Testis (tissue), 2 donors: ENCODE measurements at regions not wholly inside any gene's neighbourhood (a gene's known extent, or its start where the extent isn't known, plus 50 kb on each side); places are given as distances from the start of the nearest gene placed in this dataset.

Source experiments
- DNase-seq: peaks from one replicate; pipeline ENCODE4 v3.0.0-alpha.2; 2019
- H3K27ac ChIP-seq, 2 donors: fragments of 200-600 bp; sonication (generic); one replicate each; pipeline ENCODE4 v1.5.1; 2019
- H3K27me3 ChIP-seq: fragments of 200-600 bp; sonication (generic); one replicate; pipeline ENCODE4 v1.5.1; 2019
- H3K36me3 ChIP-seq: fragments of 200-600 bp; sonication (generic); one replicate; pipeline ENCODE4 v1.5.1; 2017; ENCODE audit warnings: low read depth; ENCODE audit errors: missing control alignments
- H3K4me1 ChIP-seq: fragments of 200-600 bp; sonication (generic); one replicate; pipeline ENCODE4 v1.5.1; 2019
- H3K4me3 ChIP-seq, 2 donors: fragments of 200-600 bp; sonication (generic); one replicate each; pipeline ENCODE4 v1.5.1; 2017 to 2019
- H3K9me3 ChIP-seq: fragments of 200-600 bp; sonication (generic); one replicate; pipeline ENCODE4 v1.5.1; 2017
- POLR2A ChIP-seq: fragments of 450-650 bp; IDR thresholded peaks from one replicate; pipeline ENCODE4 v1.6.1; 2017; ENCODE audit warnings: antibody characterized with exemption, mild to moderate bottlenecking, moderate library complexity
- WGBS, 2 donors: methylation state at CpG; one replicate each; pipeline ENCODE4 v1.1.5; 2018; 5-methylcytosine and 5-hydroxymethylcytosine counted together
- intact Hi-C: fragments of 100-400 bp; cut with DNase I; formaldehyde crosslinking; loops from one replicate; pipeline ENCODE4 v1.15.1; 2023; ENCODE audit warnings: low total_unique reads
- TF ChIP-seq, protein P1 (sequence below), 3 experiments: fragments of 450-650 bp in 2 of 3; fragments of 200-600 bp in 1 of 3; sonication (generic) in 1 of 3; IDR thresholded peaks; one replicate each; pipeline ENCODE4 v1.5.1; 2016 to 2019; ENCODE audit warnings: antibody characterized with exemption in 3 of 3, mild to moderate bottlenecking in 2 of 3, moderate library complexity in 1 of 3

DNA sequence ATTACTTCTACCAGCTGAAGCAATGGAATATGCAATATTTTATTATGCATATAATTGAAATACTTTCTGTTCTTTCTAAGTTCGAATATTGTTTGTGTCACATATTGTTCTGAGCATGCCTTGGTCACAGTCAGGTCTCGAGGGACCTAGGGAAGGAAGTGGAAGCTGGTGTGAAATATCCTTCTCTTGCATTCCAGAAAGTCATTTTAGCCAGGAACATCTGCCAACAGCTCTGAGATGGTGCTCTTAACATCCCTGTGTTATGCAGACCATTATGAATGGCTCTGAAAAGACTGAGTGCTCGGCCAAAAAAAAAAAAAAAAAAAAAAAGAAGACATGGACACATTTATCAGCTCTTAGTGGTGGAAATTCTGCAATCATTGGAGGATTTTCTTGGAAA lies 132.7 kb upstream of the JAG1 start:
- no peaks in the 10 kb centered on the region for H3K27me3 ChIP-seq
- no peaks in the 10 kb centered on the region for H3K36me3 ChIP-seq
- H3K27ac ChIP-seq, result peak overlapping the region in 1 of 2 donors; percentile 67
- H3K4me3 ChIP-seq, result no peak overlapping the region
- H3K9me3 ChIP-seq, result no peaks in the 10 kb centered on the region
- no peaks in the 10 kb centered on the region for H3K4me1 ChIP-seq
- no peak for TF ChIP-seq POLR2A
- TF ChIP-seq, protein P1, sequence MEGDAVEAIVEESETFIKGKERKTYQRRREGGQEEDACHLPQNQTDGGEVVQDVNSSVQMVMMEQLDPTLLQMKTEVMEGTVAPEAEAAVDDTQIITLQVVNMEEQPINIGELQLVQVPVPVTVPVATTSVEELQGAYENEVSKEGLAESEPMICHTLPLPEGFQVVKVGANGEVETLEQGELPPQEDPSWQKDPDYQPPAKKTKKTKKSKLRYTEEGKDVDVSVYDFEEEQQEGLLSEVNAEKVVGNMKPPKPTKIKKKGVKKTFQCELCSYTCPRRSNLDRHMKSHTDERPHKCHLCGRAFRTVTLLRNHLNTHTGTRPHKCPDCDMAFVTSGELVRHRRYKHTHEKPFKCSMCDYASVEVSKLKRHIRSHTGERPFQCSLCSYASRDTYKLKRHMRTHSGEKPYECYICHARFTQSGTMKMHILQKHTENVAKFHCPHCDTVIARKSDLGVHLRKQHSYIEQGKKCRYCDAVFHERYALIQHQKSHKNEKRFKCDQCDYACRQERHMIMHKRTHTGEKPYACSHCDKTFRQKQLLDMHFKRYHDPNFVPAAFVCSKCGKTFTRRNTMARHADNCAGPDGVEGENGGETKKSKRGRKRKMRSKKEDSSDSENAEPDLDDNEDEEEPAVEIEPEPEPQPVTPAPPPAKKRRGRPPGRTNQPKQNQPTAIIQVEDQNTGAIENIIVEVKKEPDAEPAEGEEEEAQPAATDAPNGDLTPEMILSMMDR (IDR thresholded peaks at IDR 0.05), result no peak
- WGBS, 2 donors, result 33 to 36% methylated on average over 3 of the region's 3 CpGs
- intact Hi-C loops, result no loop called here
- DNase-seq, result no peak

DNA sequence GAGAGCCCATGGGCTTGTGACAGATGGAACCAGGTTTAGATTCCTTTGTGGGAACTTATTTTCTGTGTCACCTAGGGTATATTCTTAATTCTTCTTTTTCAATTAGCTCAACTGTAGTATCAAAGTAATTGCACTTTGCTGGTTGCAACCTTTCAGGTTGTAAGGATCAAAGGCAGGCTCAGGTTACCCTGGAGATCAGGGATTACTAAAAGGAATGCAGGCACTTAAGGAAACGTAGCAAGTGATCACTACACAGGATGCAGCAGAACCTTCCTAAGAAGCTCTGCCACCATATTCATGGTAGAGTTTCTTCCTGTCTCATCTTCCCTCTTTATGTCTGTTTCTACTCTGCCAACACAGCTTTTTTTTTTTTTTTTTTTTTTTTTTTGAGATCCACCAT lies 133.2 kb upstream of the JAG1 start:
- no peak for DNase-seq
- Histone ChIP-seq H3K27me3 (no peaks in the 10 kb centered on the region), H3K9me3 (no peaks in the 10 kb centered on the region), H3K4me3 (no peak overlapping the region), H3K36me3 (no peaks in the 10 kb centered on the region), H3K4me1 (no peaks in the 10 kb centered on the region), H3K27ac (no peak overlapping the region)
- 59 to 60% methylated on average over 1 of the region's 1 CpG for WGBS, 2 donors
- TF ChIP-seq, protein P1 (IDR thresholded peaks at IDR 0.05), result no peak
- no peak for TF ChIP-seq POLR2A
- intact Hi-C loops, result no loop called here

DNA sequence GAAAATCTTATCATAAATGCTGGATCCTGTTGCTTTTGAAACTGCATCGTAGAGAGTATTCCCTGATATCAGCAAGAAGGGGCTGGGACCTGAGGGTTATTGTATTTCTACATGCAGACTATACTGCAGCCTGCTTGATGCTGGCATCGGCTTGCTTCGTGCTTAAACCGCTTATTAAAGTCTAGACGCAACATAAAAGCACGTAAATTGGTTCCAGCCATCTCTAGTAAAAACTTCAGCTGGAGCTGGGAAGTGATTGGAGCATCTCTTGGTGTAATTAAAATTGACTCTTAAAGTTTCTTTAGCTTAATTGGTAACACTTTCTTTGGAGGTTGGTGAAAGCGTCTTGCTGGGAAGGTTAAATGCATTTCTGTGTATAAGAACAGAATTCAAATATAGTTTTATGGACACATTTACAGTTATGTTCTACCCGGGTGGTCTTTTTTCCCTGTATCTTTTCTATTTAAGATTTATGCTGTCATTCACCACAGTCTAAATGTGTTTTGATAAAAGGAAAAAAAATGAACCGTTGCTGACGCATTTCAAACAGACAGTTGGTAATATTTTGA lies 139.0 kb upstream of the JAG1 start:
- Histone ChIP-seq H3K27ac (no peak overlapping the region), H3K4me3 (no peak overlapping the region), H3K36me3 (no peaks in the 10 kb centered on the region), H3K27me3 (no peaks in the 10 kb centered on the region), H3K4me1 (no peaks in the 10 kb centered on the region), H3K9me3 (no peaks in the 10 kb centered on the region)
- 75% methylated on average over 10 of the region's 10 CpGs for WGBS, 2 donors
- TF ChIP-seq, protein P1 (IDR thresholded peaks at IDR 0.05), result no peak
- no peak for TF ChIP-seq POLR2A
- intact Hi-C loops, result no loop called here
- DNase-seq, result no peak

DNA sequence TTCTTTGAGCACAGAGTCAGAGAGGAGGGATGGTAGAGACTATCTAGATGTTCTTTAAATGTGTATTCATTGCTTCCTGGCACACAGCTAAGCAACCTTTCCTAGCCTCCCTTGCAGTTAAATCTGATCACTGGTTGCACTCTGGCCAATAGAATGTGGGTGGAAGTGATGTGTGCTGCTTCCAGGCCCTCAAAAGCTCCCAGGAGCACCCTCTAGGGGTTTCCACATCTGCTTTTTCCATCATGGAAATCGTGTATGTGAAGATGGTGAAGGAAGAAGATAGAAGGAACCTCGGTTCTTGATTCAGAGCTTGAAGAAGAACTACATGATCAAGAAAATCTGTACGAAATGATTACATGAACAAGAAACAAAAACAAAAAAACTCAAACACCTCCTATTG lies 149.8 kb upstream of the JAG1 start:
- 89 to 90% methylated on average over 3 of the region's 3 CpGs for WGBS, 2 donors
- intact Hi-C loops, result no loop called here

More for the DNA sequence above, 149.8 kb upstream of the JAG1 start:
- no peaks in the 10 kb centered on the region for H3K9me3 ChIP-seq
- no peaks in the 10 kb centered on the region for H3K27me3 ChIP-seq
- no peak for DNase-seq
- no peaks in the 10 kb centered on the region for H3K4me1 ChIP-seq
- no peak overlapping the region for H3K27ac ChIP-seq
- no peak overlapping the region for H3K4me3 ChIP-seq
- no peak for TF ChIP-seq POLR2A
- TF ChIP-seq, protein P1 (IDR thresholded peaks at IDR 0.05), result no peak
- no peaks in the 10 kb centered on the region for H3K36me3 ChIP-seq
